HEK293 (cell line): ENCODE measurements at regions not wholly inside any gene's neighbourhood (a gene's known extent, or its start where the extent isn't known, plus 50 kb on each side); places are given as distances from the start of the nearest gene placed in this dataset.

Source experiments
- CTCF ChIP-seq: fragments of 450-650 bp; formaldehyde crosslinking; IDR thresholded peaks from 2 replicates; pipeline ENCODE4 v1.5.1; 2016; ENCODE audit warnings: missing biosample characterization, missing genetic modification characterization
- SP2 ChIP-seq: fragments of 450-650 bp; formaldehyde crosslinking; IDR thresholded peaks from 2 replicates; pipeline ENCODE4 v1.5.1; 2016; ENCODE audit warnings: missing biosample characterization, missing genetic modification characterization
- TRIM28 ChIP-seq: IDR thresholded peaks from 2 replicates; pipeline ENCODE4 v1.6.1; 2011; ENCODE audit warnings: low read length, control low read depth, borderline replicate concordance
- ZBTB48 ChIP-seq: fragments of 450-650 bp; formaldehyde crosslinking; IDR thresholded peaks from 2 replicates; pipeline ENCODE4 v1.5.1; 2016; ENCODE audit warnings: missing biosample characterization, missing genetic modification characterization
- ZNF221 ChIP-seq: fragments of 450-650 bp; formaldehyde crosslinking; IDR thresholded peaks from 2 replicates; pipeline ENCODE4 v1.5.1; 2017; ENCODE audit warnings: missing biosample characterization, missing genetic modification characterization, borderline replicate concordance
- ZNF274 ChIP-seq, 2 experiments: fragments of 200-500 bp in 1 of 2; fragments of 450-650 bp in 1 of 2; sonication (Bioruptor generic) in 1 of 2; formaldehyde crosslinking in 1 of 2; IDR thresholded peaks; 2 replicates each; pipeline versions ENCODE4 v1.5.1 to v1.6.1; 2014 to 2016; ENCODE audit warnings: borderline replicate concordance in 1 of 2, inconsistent platforms in 1 of 2, low read length in 1 of 2, missing biosample characterization in 1 of 2, missing genetic modification characterization in 1 of 2
- ZNF37A ChIP-seq: fragments of 450-650 bp; IDR thresholded peaks from 2 replicates; pipeline ENCODE4 v1.5.1; 2018; ENCODE audit warnings: missing biosample characterization, missing genetic modification characterization
- ZNF843 ChIP-seq: fragments of 450-650 bp; formaldehyde crosslinking; IDR thresholded peaks from 2 replicates; pipeline ENCODE4 v1.5.1; 2016; ENCODE audit warnings: missing biosample characterization, missing genetic modification characterization

- no peak for TF ChIP-seq CTCF (tag by site-specific recombination)
- no peak for TF ChIP-seq ZNF37A
- TF ChIP-seq ZNF221 (tag by site-specific recombination) = no peak
- TF ChIP-seq ZNF843 (tag by site-specific recombination) = no peak
- no peak for TF ChIP-seq ZNF274 (IDR thresholded peaks at IDR 0.05; ENCODE audit: low read length)
- TF ChIP-seq ZNF274 (tag by site-specific recombination; IDR thresholded peaks at IDR 0.05; ENCODE audit: borderline replicate concordance) = no peak
- TF ChIP-seq TRIM28 = no peak
- TF ChIP-seq SP2 (tag by site-specific recombination) = no peak
- no peak for TF ChIP-seq ZBTB48 (tag by site-specific recombination)
These were observed 102.4 kb downstream of the QRSL1 start for GRCh38 chr6:106731843-106732160.
